HG03558 (cell line): ENCODE measurements at regions not wholly inside any gene's neighbourhood (a gene's known extent, or its start where the extent isn't known, plus 50 kb on each side); places are given as distances from the start of the nearest gene placed in this dataset.
"Not testable (repeated sequence)": the region's sequence is repeated elsewhere in the genome, so short reads cannot be mapped to it uniquely, and the experiment has no call there.

Source experiments
- ATAC-seq: cut with Tn5 transposase; IDR thresholded peaks from one replicate; pipeline ENCODE4 v1.9.1; 2021; ENCODE audit warnings: moderate number of reproducible peaks; ENCODE audit not compliant: unreplicated experiment; ENCODE audit errors: extremely low read depth

GRCh38 chr2:129912066-129912820 lies 67.2 kb upstream of the RAB6C start:
- ATAC-seq = no peak

GRCh38 chr2:129912871-129913694 lies 66.4 kb upstream of the RAB6C start:
- ATAC-seq = no peak

GRCh38 chr2:129913695-129914495 lies 65.6 kb upstream of the RAB6C start:
- no peak for ATAC-seq

GRCh38 chr2:129914538-129915302 lies 64.7 kb upstream of the RAB6C start:
- no peak for ATAC-seq

- ATAC-seq = no peak
These were observed 64.1 kb upstream of the RAB6C start for GRCh38 chr2:129915303-129915840.

GRCh38 chr2:129918604-129919003 lies 60.9 kb upstream of the RAB6C start:
- ATAC-seq = no peak

GRCh38 chr2:129922571-129923264 lies 56.7 kb upstream of the RAB6C start:
- ATAC-seq = no peak

- no peak for ATAC-seq
These were observed 56.0 kb upstream of the RAB6C start for GRCh38 chr2:129923265-129924091.

GRCh38 chr2:129924115-129924514 lies 55.4 kb upstream of the RAB6C start:
- not testable (repeated sequence) for ATAC-seq

- ATAC-seq = no peak
These were observed 54.1 kb upstream of the RAB6C start for GRCh38 chr2:129925381-129925780.

- ATAC-seq = no peak
These were observed 51.8 kb upstream of the RAB6C start for GRCh38 chr2:129927696-129928095.

- ATAC-seq = no peak
These were observed 49.9 kb upstream of the RAB6C start for GRCh38 chr2:129929321-129930290.
